ENCODE measurements at regions not wholly inside any gene's neighbourhood (a gene's known extent, or its start where the extent isn't known, plus 50 kb on each side); places are given as distances from the start of the nearest gene placed in this dataset.

DNA sequence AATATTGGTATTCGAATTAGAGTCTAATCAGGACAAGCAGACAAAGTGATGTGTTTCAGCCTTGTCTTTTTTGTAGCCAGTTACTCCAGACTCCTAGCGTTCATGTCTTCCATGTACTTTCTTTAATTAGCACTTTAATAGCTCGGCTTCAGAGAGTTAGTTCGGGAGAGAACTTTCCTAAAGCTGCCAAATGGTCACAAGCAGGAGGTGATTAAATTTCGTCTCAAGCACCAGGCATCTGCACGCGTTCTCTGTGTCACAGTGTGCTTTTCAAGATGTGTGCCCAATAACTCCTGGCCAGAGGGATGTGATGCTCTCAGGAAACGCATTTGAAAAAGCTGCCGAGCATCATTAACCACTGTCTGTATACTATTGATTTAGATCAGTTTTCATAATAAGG, 790.8 kb downstream of the SOCS6 start (continued):
- no peak for TF ChIP-seq JAZF1 (CRISPR knock-in tag; IDR thresholded peaks at IDR 0.05)
- TF ChIP-seq, protein P1, sequence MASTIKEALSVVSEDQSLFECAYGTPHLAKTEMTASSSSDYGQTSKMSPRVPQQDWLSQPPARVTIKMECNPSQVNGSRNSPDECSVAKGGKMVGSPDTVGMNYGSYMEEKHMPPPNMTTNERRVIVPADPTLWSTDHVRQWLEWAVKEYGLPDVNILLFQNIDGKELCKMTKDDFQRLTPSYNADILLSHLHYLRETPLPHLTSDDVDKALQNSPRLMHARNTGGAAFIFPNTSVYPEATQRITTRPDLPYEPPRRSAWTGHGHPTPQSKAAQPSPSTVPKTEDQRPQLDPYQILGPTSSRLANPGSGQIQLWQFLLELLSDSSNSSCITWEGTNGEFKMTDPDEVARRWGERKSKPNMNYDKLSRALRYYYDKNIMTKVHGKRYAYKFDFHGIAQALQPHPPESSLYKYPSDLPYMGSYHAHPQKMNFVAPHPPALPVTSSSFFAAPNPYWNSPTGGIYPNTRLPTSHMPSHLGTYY (CRISPR knock-in tag; IDR thresholded peaks at IDR 0.05) = no peak
- TF ChIP-seq, protein P2, sequence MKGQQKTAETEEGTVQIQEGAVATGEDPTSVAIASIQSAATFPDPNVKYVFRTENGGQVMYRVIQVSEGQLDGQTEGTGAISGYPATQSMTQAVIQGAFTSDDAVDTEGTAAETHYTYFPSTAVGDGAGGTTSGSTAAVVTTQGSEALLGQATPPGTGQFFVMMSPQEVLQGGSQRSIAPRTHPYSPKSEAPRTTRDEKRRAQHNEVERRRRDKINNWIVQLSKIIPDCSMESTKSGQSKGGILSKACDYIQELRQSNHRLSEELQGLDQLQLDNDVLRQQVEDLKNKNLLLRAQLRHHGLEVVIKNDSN (CRISPR knock-in tag; IDR thresholded peaks at IDR 0.05) = no peak
- TF ChIP-seq NFATC4 (CRISPR knock-in tag; IDR thresholded peaks at IDR 0.05) = no peak
- TF ChIP-seq, protein P3, sequence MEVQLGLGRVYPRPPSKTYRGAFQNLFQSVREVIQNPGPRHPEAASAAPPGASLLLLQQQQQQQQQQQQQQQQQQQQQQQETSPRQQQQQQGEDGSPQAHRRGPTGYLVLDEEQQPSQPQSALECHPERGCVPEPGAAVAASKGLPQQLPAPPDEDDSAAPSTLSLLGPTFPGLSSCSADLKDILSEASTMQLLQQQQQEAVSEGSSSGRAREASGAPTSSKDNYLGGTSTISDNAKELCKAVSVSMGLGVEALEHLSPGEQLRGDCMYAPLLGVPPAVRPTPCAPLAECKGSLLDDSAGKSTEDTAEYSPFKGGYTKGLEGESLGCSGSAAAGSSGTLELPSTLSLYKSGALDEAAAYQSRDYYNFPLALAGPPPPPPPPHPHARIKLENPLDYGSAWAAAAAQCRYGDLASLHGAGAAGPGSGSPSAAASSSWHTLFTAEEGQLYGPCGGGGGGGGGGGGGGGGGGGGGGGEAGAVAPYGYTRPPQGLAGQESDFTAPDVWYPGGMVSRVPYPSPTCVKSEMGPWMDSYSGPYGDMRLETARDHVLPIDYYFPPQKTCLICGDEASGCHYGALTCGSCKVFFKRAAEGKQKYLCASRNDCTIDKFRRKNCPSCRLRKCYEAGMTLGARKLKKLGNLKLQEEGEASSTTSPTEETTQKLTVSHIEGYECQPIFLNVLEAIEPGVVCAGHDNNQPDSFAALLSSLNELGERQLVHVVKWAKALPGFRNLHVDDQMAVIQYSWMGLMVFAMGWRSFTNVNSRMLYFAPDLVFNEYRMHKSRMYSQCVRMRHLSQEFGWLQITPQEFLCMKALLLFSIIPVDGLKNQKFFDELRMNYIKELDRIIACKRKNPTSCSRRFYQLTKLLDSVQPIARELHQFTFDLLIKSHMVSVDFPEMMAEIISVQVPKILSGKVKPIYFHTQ (CRISPR knock-in tag; IDR thresholded peaks at IDR 0.05) = no peak
- TF ChIP-seq, protein P4, sequence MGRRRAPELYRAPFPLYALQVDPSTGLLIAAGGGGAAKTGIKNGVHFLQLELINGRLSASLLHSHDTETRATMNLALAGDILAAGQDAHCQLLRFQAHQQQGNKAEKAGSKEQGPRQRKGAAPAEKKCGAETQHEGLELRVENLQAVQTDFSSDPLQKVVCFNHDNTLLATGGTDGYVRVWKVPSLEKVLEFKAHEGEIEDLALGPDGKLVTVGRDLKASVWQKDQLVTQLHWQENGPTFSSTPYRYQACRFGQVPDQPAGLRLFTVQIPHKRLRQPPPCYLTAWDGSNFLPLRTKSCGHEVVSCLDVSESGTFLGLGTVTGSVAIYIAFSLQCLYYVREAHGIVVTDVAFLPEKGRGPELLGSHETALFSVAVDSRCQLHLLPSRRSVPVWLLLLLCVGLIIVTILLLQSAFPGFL (CRISPR knock-in tag; IDR thresholded peaks at IDR 0.05; ENCODE audit: borderline replicate concordance) = no peak

DNA sequence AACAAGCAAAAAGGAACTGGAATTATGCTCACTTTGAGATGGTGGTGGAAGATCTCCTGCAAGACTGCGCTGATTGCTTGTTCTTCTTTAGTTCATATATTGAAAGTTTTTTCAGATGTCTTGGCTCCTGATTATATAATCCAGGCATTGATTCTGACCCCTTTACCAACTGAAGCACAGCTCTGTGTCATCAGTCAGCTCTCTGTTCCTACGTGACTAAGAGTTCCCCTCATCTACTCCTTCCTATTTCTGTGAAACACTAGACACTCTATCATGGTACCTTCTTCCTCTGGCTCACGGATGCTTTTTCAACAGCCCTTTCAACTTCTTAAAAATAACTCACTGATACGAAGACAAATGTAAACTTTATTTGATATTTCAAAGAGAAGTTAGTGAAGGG, 788.6 kb downstream of the SOCS6 start:
- no peak for DNase-seq (ENCODE audit: low spot score)
- H3K27ac Mint-ChIP-seq = no peak overlapping the region
- CTCF ChIA-PET = no interaction called here
- ATAC-seq = no peak
- peaks cover 10% of the 10 kb centered on the region for H3K27me3 Mint-ChIP-seq (ENCODE audit: low read depth)
- H3K4me1 Mint-ChIP-seq = no peaks in the 10 kb centered on the region
- no peak overlapping the region for H3K4me3 Mint-ChIP-seq
- H3K36me3 Mint-ChIP-seq = peaks cover 60% of the 10 kb centered on the region
- POLR2A ChIA-PET = no interaction called here
- H3K9me3 Mint-ChIP-seq = peaks cover 75% of the 10 kb centered on the region
- TF ChIP-seq, protein P5, sequence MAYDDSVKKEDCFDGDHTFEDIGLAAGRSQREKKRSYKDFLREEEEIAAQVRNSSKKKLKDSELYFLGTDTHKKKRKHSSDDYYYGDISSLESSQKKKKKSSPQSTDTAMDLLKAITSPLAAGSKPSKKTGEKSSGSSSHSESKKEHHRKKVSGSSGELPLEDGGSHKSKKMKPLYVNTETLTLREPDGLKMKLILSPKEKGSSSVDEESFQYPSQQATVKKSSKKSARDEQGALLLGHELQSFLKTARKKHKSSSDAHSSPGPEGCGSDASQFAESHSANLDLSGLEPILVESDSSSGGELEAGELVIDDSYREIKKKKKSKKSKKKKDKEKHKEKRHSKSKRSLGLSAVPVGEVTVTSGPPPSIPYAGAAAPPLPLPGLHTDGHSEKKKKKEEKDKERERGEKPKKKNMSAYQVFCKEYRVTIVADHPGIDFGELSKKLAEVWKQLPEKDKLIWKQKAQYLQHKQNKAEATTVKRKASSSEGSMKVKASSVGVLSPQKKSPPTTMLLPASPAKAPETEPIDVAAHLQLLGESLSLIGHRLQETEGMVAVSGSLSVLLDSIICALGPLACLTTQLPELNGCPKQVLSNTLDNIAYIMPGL (CRISPR knock-in tag; IDR thresholded peaks at IDR 0.05) = no peak
- TF ChIP-seq ESRRA (CRISPR knock-in tag; IDR thresholded peaks at IDR 0.05; ENCODE audit: borderline replicate concordance) (no peak), HMGA2 (CRISPR knock-in tag; IDR thresholded peaks at IDR 0.05) (no peak), NFATC4 (CRISPR knock-in tag; IDR thresholded peaks at IDR 0.05) (no peak), OVOL2 (CRISPR knock-in tag; IDR thresholded peaks at IDR 0.05; ENCODE audit: borderline replicate concordance) (no peak), ZNF317 (CRISPR knock-in tag; IDR thresholded peaks at IDR 0.05; ENCODE audit: borderline replicate concordance, low read depth) (no peak), TP53 (CRISPR knock-in tag; IDR thresholded peaks at IDR 0.05) (no peak), ZNF138 (CRISPR knock-in tag; conservative IDR thresholded peaks at IDR 0.05) (no peak), RELA (CRISPR knock-in tag; IDR thresholded peaks at IDR 0.05; ENCODE audit: borderline replicate concordance) (no peak), ZBTB21 (CRISPR knock-in tag; IDR thresholded peaks at IDR 0.05; ENCODE audit: borderline replicate concordance) (no peak), MXD4 (CRISPR knock-in tag; IDR thresholded peaks at IDR 0.05; ENCODE audit: borderline replicate concordance) (no peak), FOXJ3 (CRISPR knock-in tag; IDR thresholded peaks at IDR 0.05; ENCODE audit: borderline replicate concordance) (no peak)
- TF ChIP-seq, protein P6, sequence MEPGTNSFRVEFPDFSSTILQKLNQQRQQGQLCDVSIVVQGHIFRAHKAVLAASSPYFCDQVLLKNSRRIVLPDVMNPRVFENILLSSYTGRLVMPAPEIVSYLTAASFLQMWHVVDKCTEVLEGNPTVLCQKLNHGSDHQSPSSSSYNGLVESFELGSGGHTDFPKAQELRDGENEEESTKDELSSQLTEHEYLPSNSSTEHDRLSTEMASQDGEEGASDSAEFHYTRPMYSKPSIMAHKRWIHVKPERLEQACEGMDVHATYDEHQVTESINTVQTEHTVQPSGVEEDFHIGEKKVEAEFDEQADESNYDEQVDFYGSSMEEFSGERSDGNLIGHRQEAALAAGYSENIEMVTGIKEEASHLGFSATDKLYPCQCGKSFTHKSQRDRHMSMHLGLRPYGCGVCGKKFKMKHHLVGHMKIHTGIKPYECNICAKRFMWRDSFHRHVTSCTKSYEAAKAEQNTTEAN (CRISPR knock-in tag; IDR thresholded peaks at IDR 0.05) = no peak
- TF ChIP-seq, protein P7, sequence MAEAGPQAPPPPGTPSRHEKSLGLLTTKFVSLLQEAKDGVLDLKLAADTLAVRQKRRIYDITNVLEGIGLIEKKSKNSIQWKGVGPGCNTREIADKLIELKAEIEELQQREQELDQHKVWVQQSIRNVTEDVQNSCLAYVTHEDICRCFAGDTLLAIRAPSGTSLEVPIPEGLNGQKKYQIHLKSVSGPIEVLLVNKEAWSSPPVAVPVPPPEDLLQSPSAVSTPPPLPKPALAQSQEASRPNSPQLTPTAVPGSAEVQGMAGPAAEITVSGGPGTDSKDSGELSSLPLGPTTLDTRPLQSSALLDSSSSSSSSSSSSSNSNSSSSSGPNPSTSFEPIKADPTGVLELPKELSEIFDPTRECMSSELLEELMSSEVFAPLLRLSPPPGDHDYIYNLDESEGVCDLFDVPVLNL (CRISPR knock-in tag; IDR thresholded peaks at IDR 0.05; ENCODE audit: borderline replicate concordance, low read depth) = no peak
- TF ChIP-seq, protein P8, sequence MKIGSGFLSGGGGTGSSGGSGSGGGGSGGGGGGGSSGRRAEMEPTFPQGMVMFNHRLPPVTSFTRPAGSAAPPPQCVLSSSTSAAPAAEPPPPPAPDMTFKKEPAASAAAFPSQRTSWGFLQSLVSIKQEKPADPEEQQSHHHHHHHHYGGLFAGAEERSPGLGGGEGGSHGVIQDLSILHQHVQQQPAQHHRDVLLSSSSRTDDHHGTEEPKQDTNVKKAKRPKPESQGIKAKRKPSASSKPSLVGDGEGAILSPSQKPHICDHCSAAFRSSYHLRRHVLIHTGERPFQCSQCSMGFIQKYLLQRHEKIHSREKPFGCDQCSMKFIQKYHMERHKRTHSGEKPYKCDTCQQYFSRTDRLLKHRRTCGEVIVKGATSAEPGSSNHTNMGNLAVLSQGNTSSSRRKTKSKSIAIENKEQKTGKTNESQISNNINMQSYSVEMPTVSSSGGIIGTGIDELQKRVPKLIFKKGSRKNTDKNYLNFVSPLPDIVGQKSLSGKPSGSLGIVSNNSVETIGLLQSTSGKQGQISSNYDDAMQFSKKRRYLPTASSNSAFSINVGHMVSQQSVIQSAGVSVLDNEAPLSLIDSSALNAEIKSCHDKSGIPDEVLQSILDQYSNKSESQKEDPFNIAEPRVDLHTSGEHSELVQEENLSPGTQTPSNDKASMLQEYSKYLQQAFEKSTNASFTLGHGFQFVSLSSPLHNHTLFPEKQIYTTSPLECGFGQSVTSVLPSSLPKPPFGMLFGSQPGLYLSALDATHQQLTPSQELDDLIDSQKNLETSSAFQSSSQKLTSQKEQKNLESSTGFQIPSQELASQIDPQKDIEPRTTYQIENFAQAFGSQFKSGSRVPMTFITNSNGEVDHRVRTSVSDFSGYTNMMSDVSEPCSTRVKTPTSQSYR (CRISPR knock-in tag; IDR thresholded peaks at IDR 0.05) = no peak
- TF ChIP-seq, protein P9, sequence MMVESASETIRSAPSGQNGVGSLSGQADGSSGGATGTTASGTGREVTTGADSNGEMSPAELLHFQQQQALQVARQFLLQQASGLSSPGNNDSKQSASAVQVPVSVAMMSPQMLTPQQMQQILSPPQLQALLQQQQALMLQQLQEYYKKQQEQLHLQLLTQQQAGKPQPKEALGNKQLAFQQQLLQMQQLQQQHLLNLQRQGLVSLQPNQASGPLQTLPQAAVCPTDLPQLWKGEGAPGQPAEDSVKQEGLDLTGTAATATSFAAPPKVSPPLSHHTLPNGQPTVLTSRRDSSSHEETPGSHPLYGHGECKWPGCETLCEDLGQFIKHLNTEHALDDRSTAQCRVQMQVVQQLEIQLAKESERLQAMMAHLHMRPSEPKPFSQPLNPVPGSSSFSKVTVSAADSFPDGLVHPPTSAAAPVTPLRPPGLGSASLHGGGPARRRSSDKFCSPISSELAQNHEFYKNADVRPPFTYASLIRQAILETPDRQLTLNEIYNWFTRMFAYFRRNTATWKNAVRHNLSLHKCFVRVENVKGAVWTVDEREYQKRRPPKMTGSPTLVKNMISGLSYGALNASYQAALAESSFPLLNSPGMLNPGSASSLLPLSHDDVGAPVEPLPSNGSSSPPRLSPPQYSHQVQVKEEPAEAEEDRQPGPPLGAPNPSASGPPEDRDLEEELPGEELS (CRISPR knock-in tag; IDR thresholded peaks at IDR 0.05) = no peak
